ENCODE measurements at regions not wholly inside any gene's neighbourhood (a gene's known extent, or its start where the extent isn't known, plus 50 kb on each side); places are given as distances from the start of the nearest gene placed in this dataset.

DNA sequence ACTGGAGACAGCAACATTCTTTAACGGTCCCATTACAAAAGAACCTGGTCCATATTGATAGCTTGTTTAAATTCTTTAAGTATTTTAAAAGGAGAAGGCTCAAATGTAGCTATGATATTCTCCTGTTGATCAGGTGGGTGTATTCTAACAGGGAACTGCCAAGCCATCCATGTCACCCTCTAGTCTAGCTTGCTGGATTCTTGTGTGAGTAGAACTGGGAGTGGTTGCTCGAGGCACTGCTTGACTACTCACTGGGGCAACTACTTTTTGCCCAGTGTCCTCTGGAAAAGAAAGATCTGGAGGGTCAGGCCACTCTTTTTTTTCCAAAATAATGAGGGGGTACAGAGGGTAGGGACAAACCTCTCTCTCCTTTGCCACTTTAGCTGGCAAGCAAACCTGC lies 155.1 kb downstream of the ZNF518B start:
- TF ChIP-seq, protein P1, sequence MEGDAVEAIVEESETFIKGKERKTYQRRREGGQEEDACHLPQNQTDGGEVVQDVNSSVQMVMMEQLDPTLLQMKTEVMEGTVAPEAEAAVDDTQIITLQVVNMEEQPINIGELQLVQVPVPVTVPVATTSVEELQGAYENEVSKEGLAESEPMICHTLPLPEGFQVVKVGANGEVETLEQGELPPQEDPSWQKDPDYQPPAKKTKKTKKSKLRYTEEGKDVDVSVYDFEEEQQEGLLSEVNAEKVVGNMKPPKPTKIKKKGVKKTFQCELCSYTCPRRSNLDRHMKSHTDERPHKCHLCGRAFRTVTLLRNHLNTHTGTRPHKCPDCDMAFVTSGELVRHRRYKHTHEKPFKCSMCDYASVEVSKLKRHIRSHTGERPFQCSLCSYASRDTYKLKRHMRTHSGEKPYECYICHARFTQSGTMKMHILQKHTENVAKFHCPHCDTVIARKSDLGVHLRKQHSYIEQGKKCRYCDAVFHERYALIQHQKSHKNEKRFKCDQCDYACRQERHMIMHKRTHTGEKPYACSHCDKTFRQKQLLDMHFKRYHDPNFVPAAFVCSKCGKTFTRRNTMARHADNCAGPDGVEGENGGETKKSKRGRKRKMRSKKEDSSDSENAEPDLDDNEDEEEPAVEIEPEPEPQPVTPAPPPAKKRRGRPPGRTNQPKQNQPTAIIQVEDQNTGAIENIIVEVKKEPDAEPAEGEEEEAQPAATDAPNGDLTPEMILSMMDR (IDR thresholded peaks at IDR 0.05 in 8 of 11, conservative IDR thresholded peaks at IDR 0.05 in 3 of 11): no peak
- no peak for TF ChIP-seq POLR2A (IDR thresholded peaks at IDR 0.05)

Measured in spleen (tissue), 7 donors.